AG04450 (cell line): ENCODE measurements at regions not wholly inside any gene's neighbourhood (a gene's known extent, or its start where the extent isn't known, plus 50 kb on each side); places are given as distances from the start of the nearest gene placed in this dataset.
"Not testable (repeated sequence)": the region's sequence is repeated elsewhere in the genome, so short reads cannot be mapped to it uniquely, and the experiment has no call there.

Source experiments
- CTCF ChIA-PET: fragments of 300-600, 350-600 bp; formaldehyde crosslinking; extraction: SDS; loops from one replicate; lab custom pipeline; 2022; ENCODE audit warnings: antibody characterized with exemption, inconsistent platforms; lab: Charles Lee
- POLR2A ChIA-PET: fragments of 350-600 bp; formaldehyde crosslinking; extraction: SDS; loops from one replicate; lab custom pipeline; 2021; ENCODE audit warnings: antibody characterized with exemption, inconsistent platforms; lab: Yijun Ruan, JAX
- DNase-seq: peaks from one replicate; pipeline ENCODE4 v3.0.0-alpha.2; 2011; ENCODE audit warnings: low read depth, low spot score
- H3K27ac ChIP-seq: one replicate; pipeline ENCODE4 v1.5.1; 2012; ENCODE audit warnings: low read depth, low read length, control low read depth
- H3K27me3 ChIP-seq: one replicate; pipeline ENCODE4 v1.6.0; 2012; ENCODE audit warnings: low read length; ENCODE audit not compliant: control insufficient read depth, insufficient read depth
- H3K4me3 ChIP-seq: 2 replicates; pipeline ENCODE4 v1.5.1; 2011; ENCODE audit warnings: mild to moderate bottlenecking, low read depth, low read length, control low read depth
- H3K9me3 ChIP-seq: 2 replicates; pipeline ENCODE4 v1.5.1; 2012; ENCODE audit warnings: low read length; ENCODE audit not compliant: control insufficient read depth, insufficient read depth
- TF ChIP-seq, protein P1 (sequence below): IDR thresholded peaks from 2 replicates; pipeline ENCODE4 v1.5.1; 2011; ENCODE audit warnings: low read depth, low read length, control low read depth, inconsistent platforms

GRCh38 chr20:28562510-28562898, 2695.0 kb upstream of the DEFB115 start:
- peaks cover 28% of the 10 kb centered on the region for H3K9me3 ChIP-seq
- CTCF ChIA-PET = no interaction called here
- POLR2A ChIA-PET = interaction anchor here (1.9 kb wide), 1 partner anchor 40 kb away, joined by 11 read pairs; no protein-coding TSS in a partner anchor
- H3K27ac ChIP-seq = peak overlapping the region; percentile 75
- TF ChIP-seq, protein P1, sequence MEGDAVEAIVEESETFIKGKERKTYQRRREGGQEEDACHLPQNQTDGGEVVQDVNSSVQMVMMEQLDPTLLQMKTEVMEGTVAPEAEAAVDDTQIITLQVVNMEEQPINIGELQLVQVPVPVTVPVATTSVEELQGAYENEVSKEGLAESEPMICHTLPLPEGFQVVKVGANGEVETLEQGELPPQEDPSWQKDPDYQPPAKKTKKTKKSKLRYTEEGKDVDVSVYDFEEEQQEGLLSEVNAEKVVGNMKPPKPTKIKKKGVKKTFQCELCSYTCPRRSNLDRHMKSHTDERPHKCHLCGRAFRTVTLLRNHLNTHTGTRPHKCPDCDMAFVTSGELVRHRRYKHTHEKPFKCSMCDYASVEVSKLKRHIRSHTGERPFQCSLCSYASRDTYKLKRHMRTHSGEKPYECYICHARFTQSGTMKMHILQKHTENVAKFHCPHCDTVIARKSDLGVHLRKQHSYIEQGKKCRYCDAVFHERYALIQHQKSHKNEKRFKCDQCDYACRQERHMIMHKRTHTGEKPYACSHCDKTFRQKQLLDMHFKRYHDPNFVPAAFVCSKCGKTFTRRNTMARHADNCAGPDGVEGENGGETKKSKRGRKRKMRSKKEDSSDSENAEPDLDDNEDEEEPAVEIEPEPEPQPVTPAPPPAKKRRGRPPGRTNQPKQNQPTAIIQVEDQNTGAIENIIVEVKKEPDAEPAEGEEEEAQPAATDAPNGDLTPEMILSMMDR = no peak
- DNase-seq = peak; percentile 41
- no peak overlapping the region for H3K4me3 ChIP-seq
- no peaks in the 10 kb centered on the region for H3K27me3 ChIP-seq

- POLR2A ChIA-PET = interaction anchor here (1.9 kb wide), 1 partner anchor 40 kb away, joined by 11 read pairs; no protein-coding TSS in a partner anchor
These were observed 2694.5 kb upstream of the DEFB115 start for GRCh38 chr20:28562899-28563521.

GRCh38 chr20:28564024-28564423, 2693.4 kb upstream of the DEFB115 start:
- POLR2A ChIA-PET, H3K27me3 ChIP-seq, DNase-seq, H3K4me3 ChIP-seq, CTCF ChIA-PET: not testable (repeated sequence)
- Histone ChIP-seq H3K9me3 (peaks cover 28% of the 10 kb centered on the region), H3K27ac (peak overlapping the region; percentile 75)

More at GRCh38 chr20:28562899-28563521, 2694.5 kb upstream of the DEFB115 start:
- peak overlapping the region; percentile 75 for H3K27ac ChIP-seq
- H3K4me3 ChIP-seq, H3K27me3 ChIP-seq, CTCF ChIA-PET: not testable (repeated sequence)
- H3K9me3 ChIP-seq = peaks cover 28% of the 10 kb centered on the region
- peak; percentile 71 for DNase-seq

DNA sequence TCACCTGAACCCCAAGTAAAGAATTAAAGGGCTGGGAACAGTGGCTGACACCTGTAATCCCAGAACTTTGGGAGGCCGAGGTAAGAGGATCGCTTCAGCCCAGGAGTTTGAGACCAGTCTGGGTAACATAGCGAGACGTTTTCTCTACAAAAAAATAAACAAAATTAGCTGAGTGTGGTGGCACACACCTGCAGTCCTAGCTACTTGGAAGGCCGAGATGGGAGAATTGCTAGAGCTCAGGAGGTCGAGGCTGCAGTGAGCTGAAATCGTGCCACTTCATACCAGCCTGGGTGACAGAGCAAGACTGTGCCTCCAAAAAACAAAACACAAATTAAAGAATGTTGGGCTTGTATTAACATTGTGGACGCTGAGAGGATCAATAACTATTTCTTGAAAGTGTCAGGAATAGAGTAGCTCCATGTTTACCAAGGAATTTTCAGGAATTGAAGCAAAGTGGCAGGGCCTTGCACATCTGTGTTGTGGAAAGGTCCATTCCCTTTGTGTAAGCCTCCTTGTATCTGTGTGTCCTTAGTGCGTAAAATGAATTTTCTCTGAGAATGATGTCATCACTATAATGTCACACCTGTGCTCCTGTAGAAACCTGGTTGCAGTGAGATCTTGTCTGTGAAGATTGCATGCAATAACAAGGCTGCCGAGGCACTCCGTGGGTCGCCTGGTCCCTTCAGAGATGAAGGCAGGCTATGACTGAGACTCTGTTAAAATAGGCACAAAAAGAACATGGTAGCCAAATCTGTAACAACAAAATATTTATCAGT, 2692.6 kb upstream of the DEFB115 start:
- H3K27ac ChIP-seq, DNase-seq, H3K4me3 ChIP-seq, CTCF ChIA-PET, H3K27me3 ChIP-seq: not testable (repeated sequence)
- POLR2A ChIA-PET = interaction anchor here (0.8 kb wide), 1 partner anchor 38 kb away, joined by 3 read pairs; no protein-coding TSS in a partner anchor
- peaks cover 26% of the 10 kb centered on the region for H3K9me3 ChIP-seq

- H3K27me3 ChIP-seq, H3K4me3 ChIP-seq, H3K27ac ChIP-seq, DNase-seq, H3K9me3 ChIP-seq, POLR2A ChIA-PET, CTCF ChIA-PET: not testable (repeated sequence)
- TF ChIP-seq, protein P1 = 0 out of 2 replicates have a peak, but pooled peaks have one; percentile 13
These were observed 2681.5 kb upstream of the DEFB115 start for GRCh38 chr20:28575991-28576390.

- DNase-seq, CTCF ChIA-PET: not testable (repeated sequence)
These were observed 2665.8 kb upstream of the DEFB115 start for GRCh38 chr20:28591680-28592079.

GRCh38 chr20:28593383-28593782, 2664.1 kb upstream of the DEFB115 start:
- H3K9me3 ChIP-seq, POLR2A ChIA-PET, H3K4me3 ChIP-seq, H3K27ac ChIP-seq, CTCF ChIA-PET, DNase-seq, H3K27me3 ChIP-seq: not testable (repeated sequence)

More at GRCh38 chr20:28591680-28592079, 2665.8 kb upstream of the DEFB115 start:
- H3K27ac ChIP-seq, POLR2A ChIA-PET, H3K9me3 ChIP-seq, H3K4me3 ChIP-seq, H3K27me3 ChIP-seq: not testable (repeated sequence)

DNA sequence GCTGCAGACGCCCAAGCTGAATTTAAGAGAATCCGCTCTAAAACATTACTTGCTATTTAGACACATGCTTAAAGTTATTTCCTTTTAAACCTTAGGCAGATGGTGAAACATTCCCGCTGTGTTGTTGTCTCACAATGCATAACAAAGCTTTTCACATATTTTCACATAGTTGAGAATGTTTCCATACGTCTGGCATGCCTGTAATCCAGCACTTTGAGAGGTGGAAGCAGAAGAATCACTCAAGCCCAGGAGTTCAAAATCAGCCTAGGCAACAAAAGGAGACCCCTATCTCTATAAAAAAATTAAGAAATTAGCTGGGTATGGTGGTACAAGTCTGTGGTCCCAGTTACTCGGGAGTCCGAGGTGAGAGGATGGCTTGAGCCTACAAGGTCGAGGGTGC, 2663.0 kb upstream of the DEFB115 start:
- H3K27ac ChIP-seq, H3K27me3 ChIP-seq, H3K4me3 ChIP-seq, DNase-seq, CTCF ChIA-PET, POLR2A ChIA-PET, H3K9me3 ChIP-seq: not testable (repeated sequence)

GRCh38 chr20:28602006-28602402, 2655.5 kb upstream of the DEFB115 start:
- DNase-seq, H3K9me3 ChIP-seq, CTCF ChIA-PET, H3K27me3 ChIP-seq: not testable (repeated sequence)
- H3K27ac ChIP-seq = peak overlapping the region; percentile 78
- POLR2A ChIA-PET = interaction anchor here (1.4 kb wide), 1 partner anchor 39 kb away, joined by 11 read pairs; no protein-coding TSS in a partner anchor
- peak overlapping the region; percentile 74 for H3K4me3 ChIP-seq
